LNCaP clone FGC (cell line): ENCODE measurements at regions not wholly inside any gene's neighbourhood (a gene's known extent, or its start where the extent isn't known, plus 50 kb on each side); places are given as distances from the start of the nearest gene placed in this dataset.

Experiments used
- DNase-seq: peaks from one replicate; pipeline ENCODE4 v3.0.0-alpha.2; 2011; ENCODE audit warnings: low read depth
- H3K4me3 ChIP-seq: 2 replicates; pipeline ENCODE4 v1.5.1; 2011; ENCODE audit warnings: mild to moderate bottlenecking, low read depth, low read length, control low read depth
- TF ChIP-seq, protein P1 (sequence below): IDR thresholded peaks from 2 replicates; pipeline ENCODE4 v1.5.1; 2012; ENCODE audit warnings: mild to moderate bottlenecking; ENCODE audit not compliant: control insufficient read depth, insufficient read depth; ENCODE audit errors: extremely low read depth

DNA sequence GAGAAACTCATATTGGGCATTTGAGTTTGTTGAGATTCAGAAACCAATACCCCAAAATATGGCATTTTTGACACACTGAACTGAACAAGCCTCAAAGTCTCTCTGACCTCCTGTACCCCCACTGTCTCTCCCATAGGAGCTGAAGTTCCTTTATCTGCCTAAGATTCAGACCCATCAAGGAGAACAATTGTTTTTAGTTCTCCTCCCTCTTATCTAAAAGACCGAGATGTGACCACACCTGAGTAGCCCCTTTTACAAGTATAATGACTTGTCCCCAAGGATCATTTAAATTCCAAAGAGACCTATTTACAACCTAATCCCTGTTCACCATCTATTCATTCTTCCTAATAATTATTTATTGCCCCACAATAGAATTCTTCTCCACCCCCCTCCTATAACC is 122.1 kb upstream of the PLAAT1 start:
- no peak overlapping the region for H3K4me3 ChIP-seq
- TF ChIP-seq, protein P1, sequence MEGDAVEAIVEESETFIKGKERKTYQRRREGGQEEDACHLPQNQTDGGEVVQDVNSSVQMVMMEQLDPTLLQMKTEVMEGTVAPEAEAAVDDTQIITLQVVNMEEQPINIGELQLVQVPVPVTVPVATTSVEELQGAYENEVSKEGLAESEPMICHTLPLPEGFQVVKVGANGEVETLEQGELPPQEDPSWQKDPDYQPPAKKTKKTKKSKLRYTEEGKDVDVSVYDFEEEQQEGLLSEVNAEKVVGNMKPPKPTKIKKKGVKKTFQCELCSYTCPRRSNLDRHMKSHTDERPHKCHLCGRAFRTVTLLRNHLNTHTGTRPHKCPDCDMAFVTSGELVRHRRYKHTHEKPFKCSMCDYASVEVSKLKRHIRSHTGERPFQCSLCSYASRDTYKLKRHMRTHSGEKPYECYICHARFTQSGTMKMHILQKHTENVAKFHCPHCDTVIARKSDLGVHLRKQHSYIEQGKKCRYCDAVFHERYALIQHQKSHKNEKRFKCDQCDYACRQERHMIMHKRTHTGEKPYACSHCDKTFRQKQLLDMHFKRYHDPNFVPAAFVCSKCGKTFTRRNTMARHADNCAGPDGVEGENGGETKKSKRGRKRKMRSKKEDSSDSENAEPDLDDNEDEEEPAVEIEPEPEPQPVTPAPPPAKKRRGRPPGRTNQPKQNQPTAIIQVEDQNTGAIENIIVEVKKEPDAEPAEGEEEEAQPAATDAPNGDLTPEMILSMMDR, result no peak
- DNase-seq, result no peak

GRCh38 chr3:193119926-193120325 is 121.1 kb upstream of the PLAAT1 start:
- DNase-seq, result no peak
- no peak overlapping the region for H3K4me3 ChIP-seq
- TF ChIP-seq, protein P1, result no peak

DNA sequence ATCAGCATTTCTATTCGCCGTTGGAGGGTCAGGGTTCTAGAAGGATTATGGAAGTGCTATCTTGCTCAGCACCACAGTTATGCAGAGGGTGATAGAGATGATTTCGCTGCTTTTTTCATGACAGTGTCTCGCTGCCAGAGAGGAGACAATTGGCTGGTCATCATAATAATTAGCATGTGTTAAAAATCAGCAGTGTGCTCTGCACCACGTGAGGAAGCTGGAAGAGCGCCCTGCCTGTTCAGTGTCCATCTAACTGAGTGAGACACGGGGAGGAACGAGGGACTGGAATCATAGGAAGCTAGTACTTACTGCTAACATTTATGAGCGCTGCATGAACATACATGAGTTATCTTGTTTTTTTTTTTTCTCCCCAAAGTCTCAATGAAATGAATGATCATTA is 116.2 kb upstream of the PLAAT1 start:
- DNase-seq, result no peak
- TF ChIP-seq, protein P1, result no peak
- H3K4me3 ChIP-seq, result no peak overlapping the region

GRCh38 chr3:193129607-193130006 is 111.4 kb upstream of the PLAAT1 start:
- TF ChIP-seq, protein P1, result peak; percentile 5; the same call in 1 of the 2 replicates
- no peak overlapping the region for H3K4me3 ChIP-seq
- DNase-seq, result no peak

- DNase-seq, result no peak
- H3K4me3 ChIP-seq, result no peak overlapping the region
- TF ChIP-seq, protein P1, result no peak
These were observed 110.4 kb upstream of the PLAAT1 start for GRCh38 chr3:193130576-193130975.

- TF ChIP-seq, protein P1, result no peak
- no peak overlapping the region for H3K4me3 ChIP-seq
- no peak for DNase-seq
These were observed 108.8 kb upstream of the PLAAT1 start for GRCh38 chr3:193132241-193132640.

DNA sequence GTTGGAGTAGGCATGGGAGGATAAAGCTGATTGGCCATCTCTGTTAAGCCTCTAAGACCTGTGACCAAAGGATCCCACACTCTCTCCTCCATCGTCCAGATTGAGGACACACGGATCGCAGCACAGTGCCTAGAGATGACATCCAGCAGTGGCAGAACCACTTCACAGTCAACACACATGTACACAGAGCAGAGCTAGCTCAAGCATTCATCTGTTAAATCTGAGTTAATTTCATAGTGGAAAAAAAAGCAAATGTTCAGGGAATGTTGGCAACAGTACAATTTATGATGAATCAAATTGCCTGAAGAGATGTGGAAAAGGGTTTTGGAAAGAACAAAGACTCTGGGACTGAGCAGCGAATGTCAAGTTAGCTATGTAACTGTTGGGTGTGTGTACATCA is 108.1 kb upstream of the PLAAT1 start:
- TF ChIP-seq, protein P1, result no peak
- no peak for DNase-seq
- no peak overlapping the region for H3K4me3 ChIP-seq
